HepG2 (cell line): ENCODE measurements at regions not wholly inside any gene's neighbourhood (a gene's known extent, or its start where the extent isn't known, plus 50 kb on each side); places are given as distances from the start of the nearest gene placed in this dataset.

Experiments
- CCDC6 ChIP-seq: sonication (generic); formaldehyde crosslinking; IDR thresholded peaks from 2 replicates; pipeline ENCODE4 v1.8.1; 2022; ENCODE audit warnings: mild to moderate bottlenecking, missing genetic modification reagents, moderate library complexity
- CTCF ChIP-seq: sonication (generic); formaldehyde crosslinking; IDR thresholded peaks from 2 replicates; pipeline ENCODE4 v1.5.0; 2020; ENCODE audit warnings: mild to moderate bottlenecking, missing genetic modification reagents, moderate library complexity
- IRF2 ChIP-seq: IDR thresholded peaks from 2 replicates; pipeline ENCODE4 v1.6.1; 2018; ENCODE audit warnings: missing genetic modification reagents, missing compliant biosample characterization
- MBNL3 ChIP-seq: fragments of 250-450 bp; sonication (Bioruptor Pico); conservative IDR thresholded peaks from 2 replicates; pipeline ENCODE4 v1.8.0; 2022; ENCODE audit warnings: mild to moderate bottlenecking, inconsistent platforms
- MTA1 ChIP-seq: sonication (generic); formaldehyde crosslinking; IDR thresholded peaks from 2 replicates; pipeline ENCODE4 v1.4.0; 2020; ENCODE audit warnings: missing genetic modification reagents, mild to moderate bottlenecking, borderline replicate concordance
- NCOR1 ChIP-seq: fragments of 200-600 bp; sonication (generic); IDR thresholded peaks from 2 replicates; pipeline ENCODE4 v1.7.0; 2017; ENCODE audit warnings: antibody characterized with exemption, low read length, borderline replicate concordance
- NKX3-1 ChIP-seq: sonication (generic); formaldehyde crosslinking; IDR thresholded peaks from 2 replicates; pipeline ENCODE4 v1.5.0; 2020; ENCODE audit warnings: missing genetic modification reagents
- POGZ ChIP-seq: sonication (generic); formaldehyde crosslinking; IDR thresholded peaks from 2 replicates; pipeline ENCODE4 v1.4.0; 2020; ENCODE audit warnings: mild to moderate bottlenecking, missing genetic modification reagents
- REST ChIP-seq, 2 experiments: IDR thresholded peaks; 2 replicates each; pipeline ENCODE4 v1.6.1; 2011 to 2012; ENCODE audit warnings: low read length in 2 of 2, borderline replicate concordance in 1 of 2, low read depth in 1 of 2, mild to moderate bottlenecking in 1 of 2, moderate library complexity in 1 of 2
- REXO4 ChIP-seq: sonication (generic); formaldehyde crosslinking; IDR thresholded peaks from 2 replicates; pipeline ENCODE4 v1.8.0; 2022; ENCODE audit warnings: missing genetic modification reagents, mild to moderate bottlenecking, borderline replicate concordance
- RFX5 ChIP-seq: IDR thresholded peaks from 2 replicates; pipeline ENCODE4 v1.6.1; 2011; ENCODE audit warnings: low read depth, low read length, improper control_type of control experiment
- SYNCRIP ChIP-seq: fragments of 200-400 bp; formaldehyde crosslinking; IDR thresholded peaks from 2 replicates; pipeline ENCODE4 v1.6.1; 2018; ENCODE audit warnings: mild to moderate bottlenecking, low read depth, low read length; ENCODE audit not compliant: insufficient read depth
- TBL1XR1 ChIP-seq: fragments of 150-350 bp; IDR thresholded peaks from 2 replicates; pipeline ENCODE4 v1.6.1; 2014; ENCODE audit warnings: borderline replicate concordance, low read length; ENCODE audit not compliant: partially characterized antibody
- THRA ChIP-seq: sonication (generic); formaldehyde crosslinking; IDR thresholded peaks from 2 replicates; pipeline ENCODE4 v1.4.0; 2020; ENCODE audit warnings: missing genetic modification reagents, borderline replicate concordance
- TP53 ChIP-seq: sonication (generic); formaldehyde crosslinking; conservative IDR thresholded peaks from 2 replicates; pipeline ENCODE4 v1.4.0; 2020; ENCODE audit warnings: missing genetic modification reagents
- ZBTB20 ChIP-seq: sonication (generic); formaldehyde crosslinking; IDR thresholded peaks from 2 replicates; pipeline ENCODE4 v1.8.1; 2023; ENCODE audit warnings: missing genetic modification reagents, low read depth, mild to moderate bottlenecking, borderline replicate concordance
- ZNF253 ChIP-seq: sonication (generic); formaldehyde crosslinking; IDR thresholded peaks from 2 replicates; pipeline ENCODE4 v1.8.0; 2022; ENCODE audit warnings: mild to moderate bottlenecking, missing genetic modification reagents, borderline replicate concordance
- ZNF367 ChIP-seq: sonication (generic); formaldehyde crosslinking; IDR thresholded peaks from 2 replicates; pipeline ENCODE4 v1.4.0; 2020; ENCODE audit warnings: missing genetic modification reagents, borderline replicate concordance
- ZNF446 ChIP-seq: sonication (generic); formaldehyde crosslinking; IDR thresholded peaks from 2 replicates; pipeline ENCODE4 v1.5.0; 2020; ENCODE audit warnings: mild to moderate bottlenecking, missing genetic modification reagents
- ZNF580 ChIP-seq: IDR thresholded peaks from 2 replicates; pipeline ENCODE4 v1.6.1; 2016; ENCODE audit warnings: low read depth, borderline replicate concordance
- ZNF768 ChIP-seq: sonication (generic); formaldehyde crosslinking; IDR thresholded peaks from 2 replicates; pipeline ENCODE4 v1.4.0; 2020; ENCODE audit warnings: missing genetic modification reagents
- ZZZ3 ChIP-seq: sonication (generic); formaldehyde crosslinking; IDR thresholded peaks from 2 replicates; pipeline ENCODE4 v1.4.0; 2020; ENCODE audit warnings: missing genetic modification reagents, mild to moderate bottlenecking, borderline replicate concordance

- no peak for TF ChIP-seq REST (IDR thresholded peaks at IDR 0.05; ENCODE audit: borderline replicate concordance in 1 of 2, low read depth in 1 of 2, low read length in 2 of 2)
- no peak for TF ChIP-seq ZNF768
- TF ChIP-seq ZNF580 (CRISPR knock-in tag) = no peak
- peak; percentile 75; the same call in 1 of the 2 replicates for TF ChIP-seq NCOR1
- TF ChIP-seq MBNL3 = no peak
- TF ChIP-seq THRA (CRISPR knock-in tag) = peak; percentile 81; the same call in 1 of the 2 replicates
- TF ChIP-seq ZNF253 = no peak
- TF ChIP-seq SYNCRIP = no peak
- TF ChIP-seq TP53 (CRISPR knock-in tag) = no peak
- no peak for TF ChIP-seq REXO4 (CRISPR knock-in tag)
- TF ChIP-seq MTA1 (CRISPR knock-in tag) = no peak
- no peak for TF ChIP-seq ZNF367 (CRISPR knock-in tag)
- no peak for TF ChIP-seq CTCF (CRISPR knock-in tag)
- peak; percentile 56 for TF ChIP-seq POGZ (CRISPR knock-in tag)
- 0 out of 2 replicates have a peak, but pooled peaks have one; percentile 69 for TF ChIP-seq IRF2 (CRISPR knock-in tag)
- TF ChIP-seq CCDC6 (CRISPR knock-in tag) = peak; percentile 28; the same call in 1 of the 2 replicates
- peak; percentile 83 for TF ChIP-seq TBL1XR1
- no peak for TF ChIP-seq RFX5
- peak; percentile 73 for TF ChIP-seq NKX3-1 (CRISPR knock-in tag)
- TF ChIP-seq ZZZ3 (CRISPR knock-in tag) = no peak
- TF ChIP-seq ZBTB20 (CRISPR knock-in tag) = no peak
- TF ChIP-seq ZNF446 (CRISPR knock-in tag) = no peak
Measured at GRCh38 chr13:49858178-49858856, 65.8 kb upstream of the KPNA3 start (continued).
